Fibroblast of lung (primary cell): ENCODE measurements at regions not wholly inside any gene's neighbourhood (a gene's known extent, or its start where the extent isn't known, plus 50 kb on each side); places are given as distances from the start of the nearest gene placed in this dataset.

Experiments used
- DNase-seq, 2 donors: peaks; one replicate each; pipeline versions ENCODE4 v3.0.0 to v3.0.0-alpha.2; 2010; ENCODE audit warnings: low read depth in 2 of 2
- H2AFZ ChIP-seq: 2 replicates; pipeline ENCODE4 v1.5.1; 2012; ENCODE audit warnings: low read length, control low read depth, inconsistent platforms
- H3K27ac ChIP-seq: 2 replicates; pipeline ENCODE4 v1.5.1; 2011; ENCODE audit warnings: low read length, control low read depth; ENCODE audit not compliant: insufficient read depth
- H3K27me3 ChIP-seq: 2 replicates; pipeline ENCODE4 v1.5.1; 2011; ENCODE audit warnings: mild to moderate bottlenecking, low read length; ENCODE audit not compliant: control insufficient read depth, insufficient read depth
- H3K36me3 ChIP-seq: 2 replicates; pipeline ENCODE4 v1.5.1; 2011; ENCODE audit warnings: low read length; ENCODE audit not compliant: control insufficient read depth, insufficient read depth
- H3K4me1 ChIP-seq: 2 replicates; pipeline ENCODE4 v1.5.1; 2011; ENCODE audit warnings: low read length; ENCODE audit not compliant: control insufficient read depth, insufficient read depth; ENCODE audit errors: extremely low read depth
- H3K4me2 ChIP-seq: 2 replicates; pipeline ENCODE4 v1.5.1; 2011; ENCODE audit warnings: low read length, control low read depth; ENCODE audit not compliant: insufficient read depth; ENCODE audit errors: extremely low read depth
- H3K4me3 ChIP-seq, 4 experiments: fragments of 200-600 bp in 1 of 4; sonication (generic) in 1 of 4; replicated peaks in 1 of 4; 2 replicates each; pipeline ENCODE4 v1.5.1; 2011 to 2016; ENCODE audit warnings: low read length in 4 of 4, low read depth in 3 of 4, mild to moderate bottlenecking in 3 of 4, control low read depth in 2 of 4, inconsistent platforms in 1 of 4, mixed read lengths in 1 of 4; ENCODE audit not compliant: insufficient read depth in 1 of 4; ENCODE audit errors: control extremely low read depth in 1 of 4
- H3K79me2 ChIP-seq: 2 replicates; pipeline ENCODE4 v1.5.1; 2012; ENCODE audit warnings: mild to moderate bottlenecking, low read length, inconsistent platforms; ENCODE audit not compliant: control insufficient read depth, insufficient read depth
- H3K9ac ChIP-seq: 2 replicates; pipeline ENCODE4 v1.5.1; 2011; ENCODE audit warnings: mild to moderate bottlenecking, low read length, control low read depth; ENCODE audit not compliant: insufficient read depth
- H3K9me3 ChIP-seq: 2 replicates; pipeline ENCODE4 v1.5.1; 2012; ENCODE audit warnings: low read depth, low read length; ENCODE audit not compliant: control insufficient read depth, insufficient read depth
- H4K20me1 ChIP-seq: 2 replicates; pipeline ENCODE4 v1.5.1; 2011; ENCODE audit warnings: low read length; ENCODE audit not compliant: control insufficient read depth, insufficient read depth; ENCODE audit errors: extremely low read depth
- EZH2 ChIP-seq: IDR thresholded peaks from 2 replicates; pipeline ENCODE4 v1.5.1; 2012; ENCODE audit warnings: low read length, control low read depth, mild to moderate bottlenecking; ENCODE audit errors: missing control alignments
- TF ChIP-seq, protein P1 (sequence below), 2 donors: IDR thresholded peaks in 1 of 2; conservative IDR thresholded peaks in 1 of 2; 1 replicate in 1 of 2; 2 replicates in 1 of 2; pipeline ENCODE4 v1.5.1; 2011 to 2012; ENCODE audit warnings: low read length in 2 of 2, control low read depth in 1 of 2, inconsistent platforms in 1 of 2, low read depth in 1 of 2, mild to moderate bottlenecking in 1 of 2

DNA sequence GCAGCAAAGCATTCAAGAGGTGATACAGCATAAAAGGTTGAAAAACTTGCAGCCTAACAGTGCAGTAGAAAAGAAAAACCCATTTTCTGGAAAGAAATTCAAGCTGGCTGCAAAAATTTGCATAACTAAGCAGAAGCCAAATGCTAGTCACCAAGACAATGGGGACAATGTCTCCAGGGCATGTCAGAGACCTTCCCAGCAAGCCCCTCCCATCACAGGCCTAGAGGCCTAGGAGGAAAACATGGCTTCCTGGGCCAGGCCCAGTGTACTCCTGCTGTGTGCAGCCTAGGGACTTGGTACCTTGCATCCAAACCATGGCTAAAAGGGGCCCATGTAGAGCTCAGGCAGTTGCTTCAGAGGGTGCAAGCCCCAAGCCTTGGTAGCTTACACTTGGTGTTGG lies 405.1 kb upstream of the CYRIA start:
- TF ChIP-seq, protein P1, sequence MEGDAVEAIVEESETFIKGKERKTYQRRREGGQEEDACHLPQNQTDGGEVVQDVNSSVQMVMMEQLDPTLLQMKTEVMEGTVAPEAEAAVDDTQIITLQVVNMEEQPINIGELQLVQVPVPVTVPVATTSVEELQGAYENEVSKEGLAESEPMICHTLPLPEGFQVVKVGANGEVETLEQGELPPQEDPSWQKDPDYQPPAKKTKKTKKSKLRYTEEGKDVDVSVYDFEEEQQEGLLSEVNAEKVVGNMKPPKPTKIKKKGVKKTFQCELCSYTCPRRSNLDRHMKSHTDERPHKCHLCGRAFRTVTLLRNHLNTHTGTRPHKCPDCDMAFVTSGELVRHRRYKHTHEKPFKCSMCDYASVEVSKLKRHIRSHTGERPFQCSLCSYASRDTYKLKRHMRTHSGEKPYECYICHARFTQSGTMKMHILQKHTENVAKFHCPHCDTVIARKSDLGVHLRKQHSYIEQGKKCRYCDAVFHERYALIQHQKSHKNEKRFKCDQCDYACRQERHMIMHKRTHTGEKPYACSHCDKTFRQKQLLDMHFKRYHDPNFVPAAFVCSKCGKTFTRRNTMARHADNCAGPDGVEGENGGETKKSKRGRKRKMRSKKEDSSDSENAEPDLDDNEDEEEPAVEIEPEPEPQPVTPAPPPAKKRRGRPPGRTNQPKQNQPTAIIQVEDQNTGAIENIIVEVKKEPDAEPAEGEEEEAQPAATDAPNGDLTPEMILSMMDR (conservative IDR thresholded peaks at IDR 0.05 in 1 of 2, IDR thresholded peaks at IDR 0.05 in 1 of 2; ENCODE audit: low read depth in 1 of 2, low read length in 2 of 2): no peak
- no peak for TF ChIP-seq EZH2
- Histone ChIP-seq H3K9ac (no peak overlapping the region), H3K36me3 (no peaks in the 10 kb centered on the region), H3K27me3 (no peaks in the 10 kb centered on the region), H3K27ac (no peak overlapping the region), H4K20me1 (no peaks in the 10 kb centered on the region), H3K4me1 (no peaks in the 10 kb centered on the region), H3K79me2 (no peaks in the 10 kb centered on the region), H3K4me3 (no peak overlapping the region), H2AFZ (no peak overlapping the region), H3K4me2 (no peak overlapping the region), H3K9me3 (no peaks in the 10 kb centered on the region)
- DNase-seq: no peak

DNA sequence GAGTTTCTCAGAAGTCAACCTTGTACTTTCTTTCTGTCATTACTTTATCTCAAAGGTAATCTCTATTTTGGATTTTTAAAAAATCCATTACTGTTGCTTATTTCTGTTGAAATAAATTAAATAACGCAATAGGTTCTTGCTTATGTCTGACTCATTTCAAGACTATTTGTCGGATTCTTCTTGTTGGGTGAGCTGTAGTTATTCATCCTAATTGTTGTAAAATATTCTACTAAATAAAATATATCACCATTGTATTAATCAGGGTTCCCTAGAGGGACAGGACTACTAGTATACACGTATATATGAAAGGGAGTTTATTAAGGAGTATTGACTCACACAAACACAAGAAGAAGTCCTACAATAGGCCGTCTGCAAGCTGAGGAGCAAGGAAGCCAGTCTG lies 403.9 kb upstream of the CYRIA start:
- Histone ChIP-seq H3K27ac (no peak overlapping the region), H3K27me3 (no peaks in the 10 kb centered on the region), H3K4me2 (no peak overlapping the region), H3K4me1 (no peaks in the 10 kb centered on the region), H2AFZ (no peak overlapping the region), H3K79me2 (no peaks in the 10 kb centered on the region), H3K9ac (no peak overlapping the region), H4K20me1 (no peaks in the 10 kb centered on the region), H3K36me3 (no peaks in the 10 kb centered on the region), H3K9me3 (no peaks in the 10 kb centered on the region), H3K4me3 (no peak overlapping the region)
- TF ChIP-seq, protein P1 (conservative IDR thresholded peaks at IDR 0.05 in 1 of 2, IDR thresholded peaks at IDR 0.05 in 1 of 2; ENCODE audit: low read depth in 1 of 2, low read length in 2 of 2): no peak
- no peak for TF ChIP-seq EZH2
- no peak for DNase-seq

- no peaks in the 10 kb centered on the region for H3K36me3 ChIP-seq
- no peaks in the 10 kb centered on the region for H3K79me2 ChIP-seq
- no peak overlapping the region for H3K27ac ChIP-seq
- no peak overlapping the region for H2AFZ ChIP-seq
- H3K9me3 ChIP-seq: no peaks in the 10 kb centered on the region
- no peaks in the 10 kb centered on the region for H3K4me1 ChIP-seq
- no peak overlapping the region for H3K9ac ChIP-seq
- DNase-seq: no peak
- H3K4me2 ChIP-seq: no peak overlapping the region
- H4K20me1 ChIP-seq: no peaks in the 10 kb centered on the region
- TF ChIP-seq EZH2: no peak
- no peak overlapping the region for H3K4me3 ChIP-seq
- H3K27me3 ChIP-seq: no peaks in the 10 kb centered on the region
Observed at GRCh38 chr2:17068021-17068420, 402.4 kb upstream of the CYRIA start.
